GM12865 (cell line): ENCODE measurements at regions not wholly inside any gene's neighbourhood (a gene's known extent, or its start where the extent isn't known, plus 50 kb on each side); places are given as distances from the start of the nearest gene placed in this dataset.

Experiments used
- DNase-seq: peaks from one replicate; pipeline ENCODE4 v3.0.0; 2010; ENCODE audit warnings: low read depth
- H3K4me3 ChIP-seq: 2 replicates; pipeline ENCODE4 v1.5.1; 2011; ENCODE audit warnings: mild to moderate bottlenecking, low read depth, low read length, control low read depth
- TF ChIP-seq, protein P1 (sequence below): IDR thresholded peaks from 2 replicates; pipeline ENCODE4 v1.5.1; 2011; ENCODE audit warnings: low read length, control low read depth, low read depth, inconsistent platforms; ENCODE audit not compliant: insufficient read depth; ENCODE audit errors: missing control alignments

DNA sequence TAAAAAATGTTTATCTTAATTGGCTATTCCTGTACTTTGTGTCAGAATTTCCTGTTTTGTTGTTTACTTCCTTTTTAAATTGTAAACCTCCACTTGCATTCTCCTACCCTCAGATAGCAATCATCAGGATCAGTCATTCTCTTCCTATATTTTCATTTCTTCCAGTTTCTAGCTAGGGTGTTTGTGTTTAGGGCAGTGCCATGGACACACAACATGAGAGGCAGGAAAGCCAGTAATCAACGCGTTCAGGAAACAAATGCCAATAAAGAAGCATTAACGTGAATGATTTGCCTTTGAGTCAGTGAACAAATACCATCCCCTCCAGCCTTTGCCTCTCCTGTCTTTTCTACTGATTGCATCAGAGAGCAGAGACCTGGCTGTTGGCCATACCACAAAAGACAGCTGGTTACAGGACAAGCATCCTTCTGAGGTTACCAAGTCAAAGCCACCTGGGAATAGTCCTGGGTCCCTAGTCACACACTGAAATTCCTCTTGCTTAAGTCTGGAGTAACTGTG lies 56.7 kb upstream of the FHL2 start:
- no peak for DNase-seq
- TF ChIP-seq, protein P1, sequence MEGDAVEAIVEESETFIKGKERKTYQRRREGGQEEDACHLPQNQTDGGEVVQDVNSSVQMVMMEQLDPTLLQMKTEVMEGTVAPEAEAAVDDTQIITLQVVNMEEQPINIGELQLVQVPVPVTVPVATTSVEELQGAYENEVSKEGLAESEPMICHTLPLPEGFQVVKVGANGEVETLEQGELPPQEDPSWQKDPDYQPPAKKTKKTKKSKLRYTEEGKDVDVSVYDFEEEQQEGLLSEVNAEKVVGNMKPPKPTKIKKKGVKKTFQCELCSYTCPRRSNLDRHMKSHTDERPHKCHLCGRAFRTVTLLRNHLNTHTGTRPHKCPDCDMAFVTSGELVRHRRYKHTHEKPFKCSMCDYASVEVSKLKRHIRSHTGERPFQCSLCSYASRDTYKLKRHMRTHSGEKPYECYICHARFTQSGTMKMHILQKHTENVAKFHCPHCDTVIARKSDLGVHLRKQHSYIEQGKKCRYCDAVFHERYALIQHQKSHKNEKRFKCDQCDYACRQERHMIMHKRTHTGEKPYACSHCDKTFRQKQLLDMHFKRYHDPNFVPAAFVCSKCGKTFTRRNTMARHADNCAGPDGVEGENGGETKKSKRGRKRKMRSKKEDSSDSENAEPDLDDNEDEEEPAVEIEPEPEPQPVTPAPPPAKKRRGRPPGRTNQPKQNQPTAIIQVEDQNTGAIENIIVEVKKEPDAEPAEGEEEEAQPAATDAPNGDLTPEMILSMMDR = no peak
- H3K4me3 ChIP-seq = no peak overlapping the region

DNA sequence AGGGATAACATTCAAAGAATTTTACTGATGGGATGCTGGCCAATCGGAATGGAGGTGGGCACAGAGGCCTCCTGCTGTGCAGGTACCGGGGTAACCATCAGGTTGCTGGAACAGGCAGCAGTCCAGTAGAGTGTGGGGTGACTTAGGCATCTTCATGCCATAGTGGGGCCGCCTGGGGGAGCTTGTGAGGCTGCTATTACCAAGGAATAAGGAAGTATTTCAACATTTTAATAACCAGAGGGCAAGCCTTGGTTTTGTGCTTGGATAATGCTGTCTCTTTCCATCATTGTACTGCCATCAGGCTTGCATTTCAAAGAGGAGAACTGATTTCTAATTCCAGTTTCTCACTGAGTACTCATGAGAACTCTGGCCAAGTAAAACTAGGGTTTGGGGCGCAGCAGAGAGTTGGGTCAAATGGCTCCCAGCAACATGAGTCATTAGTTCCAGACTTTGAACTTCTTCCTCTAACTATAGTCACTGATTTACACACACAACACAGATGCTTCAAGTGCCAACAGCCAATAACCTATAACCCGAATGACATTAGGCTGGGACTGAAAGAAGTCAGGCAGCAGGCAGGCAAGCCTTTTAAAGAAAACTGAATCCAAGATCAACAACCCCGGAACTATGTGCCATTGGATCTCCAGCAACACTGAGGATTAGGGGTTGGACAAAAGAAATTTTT lies 56.1 kb upstream of the FHL2 start:
- H3K4me3 ChIP-seq = no peak overlapping the region
- peak; percentile 33 for DNase-seq
- TF ChIP-seq, protein P1 = peak; percentile 27

DNA sequence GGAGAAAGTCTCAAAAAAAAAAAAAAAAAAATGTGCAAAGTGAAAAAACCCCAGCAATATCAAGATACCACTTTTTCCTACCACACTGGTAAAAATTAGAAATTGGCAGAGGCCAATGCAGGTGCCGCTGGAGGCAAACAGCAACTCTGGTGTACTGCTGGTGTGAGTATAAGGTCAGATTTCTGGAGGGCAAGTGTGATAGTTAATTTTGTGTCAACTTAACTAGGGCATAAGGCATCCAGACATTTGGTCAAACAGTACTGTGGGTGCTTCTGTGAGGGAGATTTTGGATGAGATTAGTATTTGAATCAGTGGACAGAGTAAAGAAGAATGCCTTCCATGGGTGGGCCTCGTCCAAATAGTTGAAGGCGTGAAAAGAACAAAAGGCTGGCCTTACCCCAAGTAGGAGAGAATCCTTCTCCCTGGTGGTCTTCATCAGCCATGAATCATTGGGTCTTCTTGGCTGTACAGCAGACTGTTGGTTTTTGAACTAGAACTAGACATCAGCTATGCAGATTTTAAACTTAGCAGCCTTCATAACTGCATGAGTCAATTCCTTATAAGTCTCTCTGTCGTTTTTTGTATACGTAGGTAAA lies 52.8 kb upstream of the FHL2 start:
- TF ChIP-seq, protein P1 = no peak
- no peak overlapping the region for H3K4me3 ChIP-seq
- no peak for DNase-seq

DNA sequence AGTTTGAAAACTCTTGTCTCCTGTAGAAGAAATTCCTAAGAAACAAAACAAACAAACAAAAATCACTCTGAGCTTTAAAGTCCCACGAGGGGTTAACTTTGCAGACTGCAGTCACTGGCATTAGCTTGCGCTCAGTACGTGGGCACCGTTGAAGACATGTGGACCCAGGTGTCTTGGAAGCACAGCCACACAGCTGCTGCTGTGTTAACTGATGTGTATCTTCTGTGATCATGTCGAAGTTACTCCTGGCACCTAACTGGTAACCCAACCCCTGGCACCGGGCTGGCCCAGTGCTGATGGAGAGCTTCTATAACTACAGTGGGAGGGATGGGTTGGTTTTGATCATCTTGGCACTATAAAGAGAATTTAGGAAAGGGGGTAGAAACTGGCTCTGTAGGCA lies 51.6 kb upstream of the FHL2 start:
- TF ChIP-seq, protein P1 = no peak
- no peak overlapping the region for H3K4me3 ChIP-seq
- DNase-seq = no peak

DNA sequence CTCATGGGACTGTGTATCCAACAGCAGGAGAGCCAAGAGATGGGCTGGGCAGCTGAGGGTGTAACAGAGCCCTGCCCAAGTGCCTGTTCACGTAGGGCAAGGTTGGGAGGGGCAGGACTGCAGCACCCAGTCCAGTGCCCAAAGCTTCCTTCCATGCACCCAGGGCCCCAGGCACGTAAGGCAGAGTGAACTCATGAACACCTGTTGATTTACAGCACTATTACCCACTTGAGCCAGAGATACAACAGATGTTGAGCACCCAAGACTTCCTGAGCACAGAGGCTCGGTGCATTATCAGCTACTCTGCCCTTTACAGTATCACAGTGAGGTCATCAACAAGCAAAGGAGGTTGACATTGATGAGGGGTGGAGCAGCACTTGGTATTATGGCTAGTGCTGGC lies 50.2 kb upstream of the FHL2 start:
- H3K4me3 ChIP-seq = no peak overlapping the region
- TF ChIP-seq, protein P1 = no peak
- no peak for DNase-seq
